GM12878 (cell line): ENCODE measurements at regions not wholly inside any gene's neighbourhood (a gene's known extent, or its start where the extent isn't known, plus 50 kb on each side); places are given as distances from the start of the nearest gene placed in this dataset.

Experiments used
- ATAC-seq: fragments of 200-7000 bp; cut with Tn5 transposase; 3 replicates; pipeline ENCODE4 v1.9.1; 2020; ENCODE audit warnings: mild to moderate bottlenecking, moderate library complexity
- BruUV-seq: library from RNA; stranded (reverse); fragments of 400-500 nt; replicated peaks from 2 replicates; lab custom pipeline; 2021; lab: Mats Ljungman, UMichigan
- CTCF ChIA-PET: fragments of 300-600 bp; sonication (Branson Sonifier 250); formaldehyde crosslinking; extraction: SDS; loops from one replicate; lab custom pipeline; 2021; ENCODE audit warnings: inconsistent platforms; lab: Yijun Ruan, JAX
- POLR2A ChIA-PET: fragments of 350-600 bp; formaldehyde crosslinking; extraction: SDS; loops from one replicate; lab custom pipeline; 2021; ENCODE audit warnings: inconsistent platforms; lab: Charles Lee
- RAD21 ChIA-PET: fragments of 300-600 bp; sonication (Branson Sonifier 250); formaldehyde crosslinking; loops from one replicate; lab custom pipeline; 2023; ENCODE audit warnings: antibody characterized with exemption; ENCODE audit not compliant: unreplicated experiment; lab: Charles Lee
- SMC1A ChIA-PET: fragments of 300-600 bp; sonication (Branson Sonifier 250); formaldehyde crosslinking; loops from one replicate; lab custom pipeline; 2023; ENCODE audit not compliant: unreplicated experiment, uncharacterized antibody; lab: Charles Lee
- DNase-seq: peaks from one replicate; pipeline ENCODE4 v3.0.0-alpha.2; 2011; ENCODE audit warnings: low read depth, low spot score
- FAIRE-seq: peaks from 3 replicates; lab custom pipeline; 2011; peaks lifted over from hg19 to GRCh38; lab: Jason Lieb, UNC
- H2AFZ ChIP-seq: 2 replicates; pipeline ENCODE4 v1.6.0; 2011; ENCODE audit warnings: low read depth, low read length, control low read depth; ENCODE audit not compliant: control insufficient read depth
- H3K27ac ChIP-seq: 2 replicates; pipeline ENCODE4 v1.5.1; 2011; ENCODE audit warnings: control low read depth; ENCODE audit not compliant: control insufficient read depth, insufficient read depth
- H3K27me3 ChIP-seq, 2 experiments: replicated peaks in 1 of 2; 2 replicates each; pipeline versions ENCODE4 v1.6.0 to v1.6.1; 2011; ENCODE audit warnings: low read length in 1 of 2; ENCODE audit not compliant: control insufficient read depth in 2 of 2, insufficient read depth in 2 of 2
- H3K36me3 ChIP-seq, 2 experiments: 2 replicates each; pipeline ENCODE4 v1.5.1; 2011; ENCODE audit warnings: low read length in 1 of 2; ENCODE audit not compliant: control insufficient read depth in 2 of 2, insufficient read depth in 2 of 2
- H3K4me1 ChIP-seq: 2 replicates; pipeline ENCODE4 v1.6.1; 2011; ENCODE audit warnings: mild to moderate bottlenecking, low read length, moderate library complexity, mixed read lengths; ENCODE audit not compliant: control insufficient read depth, insufficient read depth
- H3K4me2 ChIP-seq: 2 replicates; pipeline ENCODE4 v1.6.0; 2011; ENCODE audit warnings: control low read depth; ENCODE audit not compliant: control insufficient read depth, insufficient read depth
- H3K4me3 ChIP-seq: fragments of 200-600 bp; sonication (generic); 2 replicates; pipeline ENCODE4 v1.5.1; 2016
- H3K79me2 ChIP-seq: 2 replicates; pipeline ENCODE4 v1.6.0; 2011; ENCODE audit warnings: low read length; ENCODE audit not compliant: control insufficient read depth, insufficient read depth
- H3K9ac ChIP-seq: 2 replicates; pipeline ENCODE4 v1.8.0; 2011; ENCODE audit warnings: low read length, control low read depth, mixed read lengths; ENCODE audit not compliant: control insufficient read depth, insufficient read depth
- H3K9me3 ChIP-seq: replicated peaks from 3 replicates; pipeline ENCODE4 v1.5.1; 2011; ENCODE audit warnings: mild to moderate bottlenecking, low read length; ENCODE audit not compliant: control insufficient read depth, insufficient read depth
- H4K20me1 ChIP-seq: 2 replicates; pipeline ENCODE4 v1.6.0; 2011; ENCODE audit not compliant: control insufficient read depth, insufficient read depth
- ATF3 ChIP-seq: IDR thresholded peaks from 2 replicates; pipeline ENCODE4 v1.6.1; 2011; ENCODE audit warnings: low read depth, mild to moderate bottlenecking, low read length, moderate library complexity, borderline replicate concordance; ENCODE audit errors: extremely low read depth
- CEBPB ChIP-seq, 2 experiments: fragments of 150-350 bp in 1 of 2; IDR thresholded peaks; 2 replicates each; pipeline ENCODE4 v1.6.1; 2012 to 2014; ENCODE audit warnings: low read depth in 2 of 2, low read length in 2 of 2, borderline replicate concordance in 1 of 2, inconsistent platforms in 1 of 2
- ETV6 ChIP-seq, 2 experiments: fragments of 450-650 bp in 1 of 2; IDR thresholded peaks in 1 of 2; conservative IDR thresholded peaks in 1 of 2; 2 replicates each; pipeline ENCODE4 v1.6.1; 2014; ENCODE audit warnings: antibody characterized with exemption in 1 of 2, borderline replicate concordance in 1 of 2, low read depth in 1 of 2, mild to moderate bottlenecking in 1 of 2, moderate library complexity in 1 of 2
- IRF5 ChIP-seq: fragments of 450-650 bp; IDR thresholded peaks from 2 replicates; pipeline ENCODE4 v1.6.1; 2017; ENCODE audit warnings: borderline replicate concordance
- MEF2B ChIP-seq: fragments of 450-650 bp; IDR thresholded peaks from 2 replicates; pipeline ENCODE4 v1.6.1; 2018; ENCODE audit warnings: mild to moderate bottlenecking, moderate library complexity; ENCODE audit not compliant: partially characterized antibody, poor library complexity, severe bottlenecking
- NR2F1 ChIP-seq: fragments of 450-650 bp; conservative IDR thresholded peaks from 2 replicates; pipeline ENCODE4 v1.6.1; 2017; ENCODE audit warnings: mild to moderate bottlenecking
- POU2F2 ChIP-seq: IDR thresholded peaks from 3 replicates; pipeline ENCODE4 v1.6.1; 2011; ENCODE audit warnings: low read depth, mild to moderate bottlenecking, low read length, borderline replicate concordance
- RUNX3 ChIP-seq: IDR thresholded peaks from 2 replicates; pipeline ENCODE4 v1.6.1; 2012; ENCODE audit warnings: low read length, inconsistent platforms
- SREBF1 ChIP-seq: IDR thresholded peaks from 2 replicates; pipeline ENCODE4 v1.6.1; 2012; ENCODE audit warnings: mild to moderate bottlenecking, low read length
- SUPT20H ChIP-seq: IDR thresholded peaks from 2 replicates; pipeline ENCODE4 v1.6.1; 2011; ENCODE audit warnings: low read depth, mild to moderate bottlenecking, low read length, moderate library complexity, borderline replicate concordance; ENCODE audit not compliant: control insufficient read depth
- SUZ12 ChIP-seq: fragments of 200-600 bp; sonication (generic); IDR thresholded peaks from one replicate; pipeline ENCODE4 v1.6.1; 2018; ENCODE audit warnings: antibody characterized with exemption, mild to moderate bottlenecking; ENCODE audit not compliant: unreplicated experiment
- TARDBP ChIP-seq: IDR thresholded peaks from 2 replicates; pipeline ENCODE4 v1.6.1; 2016; ENCODE audit warnings: borderline replicate concordance
- ZNF207 ChIP-seq: fragments of 450-650 bp; IDR thresholded peaks from 2 replicates; pipeline ENCODE4 v1.6.1; 2014; ENCODE audit warnings: antibody characterized with exemption, mild to moderate bottlenecking, borderline replicate concordance
- ZZZ3 ChIP-seq: IDR thresholded peaks from 2 replicates; pipeline ENCODE4 v1.6.1; 2011; ENCODE audit warnings: low read depth; ENCODE audit not compliant: control insufficient read depth, insufficient read length
- WGBS: methylation state at CpG from one replicate; pipeline ENCODE4 v1.1.6; 2016; ENCODE audit warnings: low lambda C conversion rate; ENCODE audit not compliant: insufficient replicate concordance, insufficient coverage; ENCODE audit errors: missing lambda C conversion rate; 5-methylcytosine and 5-hydroxymethylcytosine counted together
- in situ Hi-C: fragments of 300-500 bp; cut with MboI; formaldehyde crosslinking; loops from 9 replicates; pipeline ENCODE4 v1.14.3; 2018; ENCODE audit warnings: mixed read lengths
- intact Hi-C: fragments of 100-400 bp; cut with micrococcal nuclease; formaldehyde crosslinking; loops from one replicate; pipeline ENCODE4 v1.14.2; 2022; ENCODE audit not compliant: unreplicated experiment

DNA sequence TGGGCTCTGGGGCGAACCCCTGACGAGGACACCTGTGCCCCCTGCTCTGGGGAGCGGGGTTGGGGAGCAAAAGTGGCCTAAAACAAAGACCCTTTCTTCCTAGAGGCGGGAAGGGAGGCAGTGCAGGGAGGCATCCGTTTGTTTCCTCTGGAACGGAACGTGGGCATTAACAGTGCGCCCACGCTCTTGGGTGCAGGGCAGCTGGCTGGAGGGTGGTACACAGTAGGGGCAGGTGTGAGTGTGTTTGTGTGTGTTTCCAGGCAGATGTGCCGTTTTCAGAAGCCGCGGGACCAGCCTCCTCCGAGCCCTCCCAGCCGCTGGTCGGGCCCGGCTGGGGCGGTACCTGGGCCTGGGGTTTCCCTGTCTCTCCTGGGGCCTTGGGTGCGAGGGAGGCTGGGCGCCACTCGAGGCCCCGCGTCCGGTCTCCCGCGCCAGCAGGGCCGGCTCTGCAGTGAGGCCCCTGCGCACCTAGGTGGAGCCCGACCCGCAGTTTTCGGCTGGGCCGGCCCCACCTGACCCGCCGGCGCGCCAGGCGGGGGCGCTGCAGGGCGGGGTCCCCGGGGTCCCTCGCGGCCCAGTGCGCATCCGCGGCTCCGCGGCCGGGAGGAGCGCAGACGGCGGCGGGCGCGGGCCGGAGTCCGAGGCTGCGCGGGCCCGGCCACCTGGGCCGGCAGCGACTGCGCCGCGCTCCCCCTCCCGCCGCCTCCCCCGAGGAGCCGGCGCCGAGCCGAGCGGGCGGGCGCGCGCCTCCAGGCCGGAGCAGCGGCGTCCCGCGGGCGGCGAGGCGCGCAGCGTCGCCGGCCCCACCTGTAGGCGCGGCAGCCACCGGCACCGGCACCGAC is 1252.7 kb downstream of the BRD1 start:
- in situ Hi-C loops: loop anchor here (5.0 kb wide), 1 partner anchor 52 kb away; no protein-coding TSS in a partner anchor

More for the DNA sequence above, 1252.7 kb downstream of the BRD1 start:
- no peaks in the 10 kb centered on the region for H3K36me3 ChIP-seq
- H4K20me1 ChIP-seq: no peaks in the 10 kb centered on the region
- no peaks in the 10 kb centered on the region for H3K79me2 ChIP-seq
- no peak overlapping the region for H3K4me2 ChIP-seq
- intact Hi-C loops: no loop called here
- 23% methylated on average over 31 of the region's 92 CpGs for WGBS
- no peak overlapping the region for H3K9ac ChIP-seq
- no peak overlapping the region for H2AFZ ChIP-seq
- H3K27ac ChIP-seq: no peak overlapping the region
- ChIA-PET POLR2A (no interaction called here), SMC1A (no interaction called here), CTCF (no interaction called here), RAD21 (no interaction called here)
- H3K27me3 ChIP-seq: no peaks in the 10 kb centered on the region
- no peak for TF ChIP-seq POU2F2
- TF ChIP-seq NR2F1: no peak
- TF ChIP-seq IRF5: no peak
- TF ChIP-seq ZNF207: no peak
- no peak for TF ChIP-seq ETV6 (conservative IDR thresholded peaks at IDR 0.05 in 1 of 2, IDR thresholded peaks at IDR 0.05 in 1 of 2; ENCODE audit: borderline replicate concordance in 1 of 2, low read depth in 1 of 2)
- no peak for TF ChIP-seq SUZ12
- TF ChIP-seq SUPT20H: no peak
- no peak for TF ChIP-seq TARDBP
- no peak for TF ChIP-seq SREBF1
- no peak for TF ChIP-seq ATF3
- no peak for TF ChIP-seq ZZZ3
- no peak for TF ChIP-seq CEBPB (IDR thresholded peaks at IDR 0.05; ENCODE audit: borderline replicate concordance in 1 of 2, low read depth in 2 of 2, low read length in 2 of 2)
- no peak for TF ChIP-seq MEF2B
- TF ChIP-seq RUNX3: no peak
- H3K4me3 ChIP-seq: no peak overlapping the region
- no peak for DNase-seq
- no peaks in the 10 kb centered on the region for H3K4me1 ChIP-seq
- H3K9me3 ChIP-seq: no peaks in the 10 kb centered on the region; the same call in 2 of the 3 replicates
- BruUV-seq: no TSS peak
- no peak for ATAC-seq
- no peak for FAIRE-seq
